Hepatocyte (in vitro differentiated cells): ENCODE measurements at regions not wholly inside any gene's neighbourhood (a gene's known extent, or its start where the extent isn't known, plus 50 kb on each side); places are given as distances from the start of the nearest gene placed in this dataset.

Experiments
- DNase-seq: peaks from one replicate; pipeline ENCODE4 v3.0.0-alpha.2; 2016; ENCODE audit warnings: low spot score
- H2AFZ ChIP-seq: fragments of 200-600 bp; sonication (generic); 2 replicates; pipeline ENCODE4 v1.6.0; 2016; ENCODE audit warnings: antibody characterized with exemption, mild to moderate bottlenecking
- H3K27ac ChIP-seq: fragments of 200-600 bp; sonication (generic); 2 replicates; pipeline ENCODE4 v1.5.1; 2016; ENCODE audit warnings: mild to moderate bottlenecking
- H3K27me3 ChIP-seq: fragments of 200-600 bp; sonication (generic); 2 replicates; pipeline ENCODE4 v1.6.1; 2016
- H3K36me3 ChIP-seq: fragments of 200-600 bp; sonication (generic); replicated peaks from 2 replicates; pipeline ENCODE4 v1.5.1; 2016; ENCODE audit warnings: low read depth; ENCODE audit not compliant: insufficient read depth
- H3K4me1 ChIP-seq: fragments of 200-600 bp; sonication (generic); 2 replicates; pipeline ENCODE4 v1.5.1; 2016; ENCODE audit warnings: mild to moderate bottlenecking, moderate library complexity; ENCODE audit not compliant: insufficient read depth
- H3K4me2 ChIP-seq: fragments of 200-600 bp; sonication (generic); 2 replicates; pipeline ENCODE4 v1.6.0; 2016
- H3K4me3 ChIP-seq: fragments of 200-600 bp; sonication (generic); 2 replicates; pipeline ENCODE4 v1.5.1; 2016; ENCODE audit warnings: mild to moderate bottlenecking
- H3K79me2 ChIP-seq: fragments of 200-600 bp; sonication (generic); 2 replicates; pipeline ENCODE4 v1.6.0; 2017; ENCODE audit warnings: mild to moderate bottlenecking
- H3K9me2 ChIP-seq: fragments of 200-600 bp; sonication (generic); replicated peaks from 2 replicates; pipeline ENCODE4 v1.6.0; 2017; ENCODE audit warnings: mild to moderate bottlenecking; ENCODE audit not compliant: insufficient read depth
- H3K9me3 ChIP-seq: fragments of 200-600 bp; sonication (generic); 2 replicates; pipeline ENCODE4 v1.5.1; 2016; ENCODE audit warnings: low read depth, mild to moderate bottlenecking
- H4K20me1 ChIP-seq: fragments of 200-600 bp; sonication (generic); 2 replicates; pipeline ENCODE4 v1.6.0; 2016; ENCODE audit warnings: mild to moderate bottlenecking; ENCODE audit not compliant: insufficient read depth, poor library complexity, severe bottlenecking
- CTCF ChIP-seq: fragments of 200-600 bp; sonication (generic); IDR thresholded peaks from 2 replicates; pipeline ENCODE4 v1.5.1; 2016; ENCODE audit warnings: antibody characterized with exemption, mild to moderate bottlenecking; ENCODE audit not compliant: poor library complexity
- EZH2 ChIP-seq: fragments of 200-600 bp; sonication (generic); IDR thresholded peaks from 2 replicates; pipeline ENCODE4 v1.6.1; 2016; ENCODE audit warnings: antibody characterized with exemption, mild to moderate bottlenecking, borderline replicate concordance
- EZH2phosphoT487 ChIP-seq: fragments of 200-600 bp; sonication (generic); IDR thresholded peaks from one replicate; pipeline ENCODE4 v1.6.1; 2018; ENCODE audit warnings: antibody characterized with exemption, mild to moderate bottlenecking, low read depth, moderate library complexity; ENCODE audit not compliant: unreplicated experiment, severe bottlenecking
- WGBS: methylation state at CpG from one replicate; pipeline ENCODE4 v1.1.6; 2016; ENCODE audit warnings: low lambda C conversion rate; ENCODE audit errors: missing lambda C conversion rate; 5-methylcytosine and 5-hydroxymethylcytosine counted together

GRCh38 chr9:119945686-119946085, 576.5 kb upstream of the BRINP1 start:
- Histone ChIP-seq H2AFZ (no peak overlapping the region), H3K9me3 (no peaks in the 10 kb centered on the region), H3K4me3 (no peak overlapping the region), H3K36me3 (no peaks in the 10 kb centered on the region), H3K27ac (no peak overlapping the region), H3K27me3 (no peaks in the 10 kb centered on the region), H4K20me1 (no peaks in the 10 kb centered on the region), H3K79me2 (no peaks in the 10 kb centered on the region), H3K4me2 (no peak overlapping the region), H3K4me1 (no peaks in the 10 kb centered on the region), H3K9me2 (no peaks in the 10 kb centered on the region)
- WGBS = 85% methylated on average over 7 of the region's 7 CpGs
- no peak for DNase-seq
- TF ChIP-seq CTCF (no peak), EZH2phosphoT487 (no peak), EZH2 (no peak)

GRCh38 chr9:119941091-119941490, 571.9 kb upstream of the BRINP1 start:
- H3K9me2 ChIP-seq = no peaks in the 10 kb centered on the region
- WGBS = 75% methylated on average over 1 of the region's 1 CpG
- H3K4me2 ChIP-seq = no peak overlapping the region
- no peaks in the 10 kb centered on the region for H3K79me2 ChIP-seq
- no peaks in the 10 kb centered on the region for H4K20me1 ChIP-seq
- no peak for DNase-seq
- H3K27ac ChIP-seq = no peak overlapping the region
- no peaks in the 10 kb centered on the region for H3K9me3 ChIP-seq
- H3K4me1 ChIP-seq = no peaks in the 10 kb centered on the region
- TF ChIP-seq EZH2phosphoT487 (no peak), EZH2 (no peak), CTCF (no peak)
- no peak overlapping the region for H2AFZ ChIP-seq
- H3K27me3 ChIP-seq = no peaks in the 10 kb centered on the region
- no peaks in the 10 kb centered on the region for H3K36me3 ChIP-seq
- H3K4me3 ChIP-seq = no peak overlapping the region

DNA sequence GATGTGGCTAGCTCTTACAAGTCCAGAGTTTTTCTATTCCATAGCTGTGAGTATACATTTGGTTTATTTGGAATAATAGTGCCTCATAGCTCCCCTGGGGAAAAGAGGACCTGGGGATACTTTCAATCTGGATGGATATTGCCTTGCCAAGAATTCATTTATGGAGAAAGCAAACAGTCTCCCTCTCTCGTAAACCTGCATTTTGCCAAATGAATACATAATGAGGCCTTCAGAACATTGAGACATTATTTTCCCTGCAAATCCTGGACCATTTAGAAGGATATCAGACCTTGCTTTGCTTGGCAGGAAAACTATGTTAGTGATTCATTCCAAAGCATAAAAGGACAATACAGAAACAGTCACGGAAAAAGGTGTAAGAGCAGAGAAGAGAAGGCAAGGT, 569.6 kb upstream of the BRINP1 start:
- no peak for DNase-seq
- Histone ChIP-seq H4K20me1 (no peaks in the 10 kb centered on the region), H3K36me3 (no peaks in the 10 kb centered on the region), H3K79me2 (no peaks in the 10 kb centered on the region), H3K9me3 (no peaks in the 10 kb centered on the region), H3K4me1 (no peaks in the 10 kb centered on the region), H3K27me3 (no peaks in the 10 kb centered on the region), H2AFZ (no peak overlapping the region), H3K4me3 (no peak overlapping the region), H3K27ac (no peak overlapping the region), H3K9me2 (no peaks in the 10 kb centered on the region), H3K4me2 (no peak overlapping the region)
- 66% methylated on average over 2 of the region's 2 CpGs for WGBS
- TF ChIP-seq EZH2phosphoT487 = no peak
- no peak for TF ChIP-seq CTCF
- TF ChIP-seq EZH2 = no peak

DNA sequence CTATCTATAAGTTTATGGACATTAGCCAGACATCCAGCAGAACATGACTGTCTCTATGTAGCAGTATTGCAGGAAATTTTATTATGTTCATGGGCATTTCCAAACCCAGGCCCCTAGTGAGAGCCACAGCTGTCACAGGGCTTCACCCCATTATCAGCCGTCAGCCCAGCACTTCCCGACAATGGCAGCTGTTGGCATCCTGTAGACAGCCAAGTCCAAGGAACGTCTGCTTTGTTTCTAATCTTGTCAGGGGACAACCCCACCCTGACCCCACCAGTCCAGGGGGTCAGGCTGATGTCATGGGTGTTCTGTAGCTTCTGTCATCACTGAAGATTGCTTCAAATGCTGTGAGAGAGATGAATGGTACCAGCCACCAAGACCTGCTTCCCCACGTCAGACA, 565.3 kb upstream of the BRINP1 start:
- 61% methylated on average over 4 of the region's 4 CpGs for WGBS
- Histone ChIP-seq H2AFZ (no peak overlapping the region), H3K27me3 (no peaks in the 10 kb centered on the region), H3K4me2 (no peak overlapping the region), H3K36me3 (no peaks in the 10 kb centered on the region), H3K4me3 (no peak overlapping the region), H3K9me2 (no peaks in the 10 kb centered on the region), H3K4me1 (no peaks in the 10 kb centered on the region), H3K27ac (no peak overlapping the region), H4K20me1 (no peaks in the 10 kb centered on the region), H3K9me3 (no peaks in the 10 kb centered on the region), H3K79me2 (no peaks in the 10 kb centered on the region)
- TF ChIP-seq EZH2phosphoT487 = no peak
- TF ChIP-seq EZH2 = no peak
- no peak for TF ChIP-seq CTCF
- no peak for DNase-seq
